ENCODE measurements at regions not wholly inside any gene's neighbourhood (a gene's known extent, or its start where the extent isn't known, plus 50 kb on each side); places are given as distances from the start of the nearest gene placed in this dataset.

GRCh38 chr13:19048381-19048780, 133.2 kb downstream of the TUBA3C start:
- ChIA-PET POLR2A (no interaction called here), CTCF (no interaction called here)
- Histone ChIP-seq H3K4me3 (ENCODE audit: low read depth, low read length) (no peak overlapping the region), H3K36me3 (ENCODE audit: control insufficient read depth in 2 of 2, insufficient read depth in 1 of 2, low read length in 2 of 2) (no peaks in the 10 kb centered on the region), H3K4me1 (ENCODE audit: control insufficient read depth, insufficient read depth, low read length) (no peaks in the 10 kb centered on the region), H3K9me3 (ENCODE audit: control insufficient read depth, insufficient read depth, low read depth, low read length) (no peaks in the 10 kb centered on the region), H3K27ac (ENCODE audit: extremely low read depth, low read depth, low read length) (no peak overlapping the region)
- TF ChIP-seq ZNF311 (tag by site-specific recombination; IDR thresholded peaks at IDR 0.05; ENCODE audit: borderline replicate concordance) (no peak), KLF8 (tag by site-specific recombination; IDR thresholded peaks at IDR 0.05) (no peak), RBAK (tag by site-specific recombination; IDR thresholded peaks at IDR 0.05) (no peak), ZNF416 (tag by site-specific recombination; IDR thresholded peaks at IDR 0.05) (no peak), ZNF140 (tag by site-specific recombination; IDR thresholded peaks at IDR 0.05) (no peak), ZNF664 (tag by site-specific recombination; IDR thresholded peaks at IDR 0.05) (no peak), ZNF558 (tag by site-specific recombination; IDR thresholded peaks at IDR 0.05) (no peak), ZNF518A (tag by site-specific recombination; conservative IDR thresholded peaks at IDR 0.05; ENCODE audit: low read depth) (no peak), ZNF670 (tag by site-specific recombination; IDR thresholded peaks at IDR 0.05; ENCODE audit: low read depth) (no peak), ZNF639 (tag by site-specific recombination; IDR thresholded peaks at IDR 0.05) (no peak), ZNF600 (tag by site-specific recombination; IDR thresholded peaks at IDR 0.05) (no peak), ZNF830 (tag by site-specific recombination; IDR thresholded peaks at IDR 0.05; ENCODE audit: low read depth) (no peak), ZNF704 (tag by site-specific recombination; IDR thresholded peaks at IDR 0.05) (no peak)

- Histone ChIP-seq H3K27ac (ENCODE audit: extremely low read depth, low read depth, low read length) (no peak overlapping the region), H3K4me3 (ENCODE audit: low read depth, low read length) (no peak overlapping the region), H3K4me1 (ENCODE audit: control insufficient read depth, insufficient read depth, low read length) (no peaks in the 10 kb centered on the region), H3K9me3 (ENCODE audit: control insufficient read depth, insufficient read depth, low read depth, low read length) (no peaks in the 10 kb centered on the region), H3K36me3 (ENCODE audit: control insufficient read depth in 2 of 2, insufficient read depth in 1 of 2, low read length in 2 of 2) (no peaks in the 10 kb centered on the region)
- ChIA-PET CTCF (no interaction called here), POLR2A (no interaction called here)
- TF ChIP-seq HIC1 (tag by site-specific recombination; IDR thresholded peaks at IDR 0.05) (no peak), ZNF791 (tag by site-specific recombination; IDR thresholded peaks at IDR 0.05) (no peak), ZNF416 (tag by site-specific recombination; IDR thresholded peaks at IDR 0.05) (no peak), ZBTB26 (tag by site-specific recombination; optimal IDR thresholded peaks at IDR 0.05) (no peak), ZNF146 (tag by site-specific recombination; IDR thresholded peaks at IDR 0.05) (no peak), ZNF391 (tag by site-specific recombination; IDR thresholded peaks at IDR 0.05; ENCODE audit: borderline replicate concordance, low read depth) (no peak), ZNF48 (tag by site-specific recombination; IDR thresholded peaks at IDR 0.05) (no peak), ZNF561 (tag by site-specific recombination; IDR thresholded peaks at IDR 0.05; ENCODE audit: borderline replicate concordance) (no peak), ZNF366 (tag by site-specific recombination; conservative IDR thresholded peaks at IDR 0.05) (no peak)
Observed at GRCh38 chr13:19023115-19023514, 158.5 kb downstream of the TUBA3C start.

All from HEK293 (cell line).